BLaER1 treated with 17β-estradiol and CSF1 and Interleukin-3, amounts not matched to agents 10 nM and 100 nM (cell line): ENCODE measurements at regions not wholly inside any gene's neighbourhood (a gene's known extent, or its start where the extent isn't known, plus 50 kb on each side); places are given as distances from the start of the nearest gene placed in this dataset.
"Not testable (repeated sequence)": the region's sequence is repeated elsewhere in the genome, so short reads cannot be mapped to it uniquely, and the experiment has no call there.

ENCODE experiments used
- H3K27ac ChIP-seq, 11 experiments: shearing (Covaris generic); formaldehyde crosslinking; 2 replicates each; pipeline ENCODE4 v1.8.1; 2022
- H3K27me3 ChIP-seq, 11 experiments: shearing (Covaris generic); formaldehyde crosslinking; 2 replicates each; pipeline ENCODE4 v1.8.1; 2022
- H3K36me3 ChIP-seq, 11 experiments: shearing (Covaris generic); formaldehyde crosslinking; 2 replicates each; pipeline ENCODE4 v1.8.1; 2022
- H3K4me1 ChIP-seq, 10 experiments: shearing (Covaris generic); formaldehyde crosslinking; 2 replicates each; pipeline ENCODE4 v1.8.1; 2022
- H3K4me2 ChIP-seq, 11 experiments: shearing (Covaris generic); formaldehyde crosslinking; 2 replicates each; pipeline ENCODE4 v1.8.1; 2022
- H3K4me3 ChIP-seq, 10 experiments: shearing (Covaris generic); formaldehyde crosslinking; 2 replicates each; pipeline ENCODE4 v1.8.1; 2022
- H3K9ac ChIP-seq, 11 experiments: shearing (Covaris generic); formaldehyde crosslinking; 2 replicates each; pipeline ENCODE4 v1.8.1; 2022
- H3K9me3 ChIP-seq, 11 experiments: shearing (Covaris generic); formaldehyde crosslinking; replicated peaks in 1 of 11; 2 replicates each; pipeline ENCODE4 v1.8.1; 2022
- H4K20me1 ChIP-seq, 11 experiments: shearing (Covaris generic); formaldehyde crosslinking; 2 replicates each; pipeline ENCODE4 v1.8.1; 2022

DNA sequence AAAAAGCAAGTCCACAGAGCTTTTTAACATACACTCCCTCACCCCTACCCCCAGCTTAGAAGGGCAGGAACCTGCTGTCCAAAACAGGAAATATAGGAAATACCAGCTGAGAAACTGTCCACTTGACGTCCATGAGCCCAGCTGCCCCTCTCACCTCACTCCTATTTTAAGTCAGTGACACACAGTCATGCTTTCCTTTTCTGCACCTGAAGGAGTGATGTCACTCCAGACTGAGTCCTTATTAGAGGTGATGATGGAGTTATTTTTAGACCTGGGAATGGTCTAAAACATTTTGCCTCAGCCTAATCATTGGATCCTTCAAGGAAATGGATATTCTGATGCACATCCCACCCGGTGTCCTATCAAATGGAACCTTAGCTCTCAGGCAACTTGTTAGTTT is 217.8 kb downstream of the BCL2L11 start:
- H3K4me3 ChIP-seq, H3K9ac ChIP-seq, H3K27ac ChIP-seq, H3K36me3 ChIP-seq, H3K27me3 ChIP-seq, H3K4me1 ChIP-seq, H4K20me1 ChIP-seq, H3K9me3 ChIP-seq, H3K4me2 ChIP-seq: not testable (repeated sequence)

GRCh38 chr2:111339476-111339875 is 218.8 kb downstream of the BCL2L11 start:
- H3K4me3 ChIP-seq, H3K4me1 ChIP-seq, H4K20me1 ChIP-seq, H3K9ac ChIP-seq, H3K27me3 ChIP-seq, H3K36me3 ChIP-seq, H3K27ac ChIP-seq, H3K4me2 ChIP-seq, H3K9me3 ChIP-seq: not testable (repeated sequence)

DNA sequence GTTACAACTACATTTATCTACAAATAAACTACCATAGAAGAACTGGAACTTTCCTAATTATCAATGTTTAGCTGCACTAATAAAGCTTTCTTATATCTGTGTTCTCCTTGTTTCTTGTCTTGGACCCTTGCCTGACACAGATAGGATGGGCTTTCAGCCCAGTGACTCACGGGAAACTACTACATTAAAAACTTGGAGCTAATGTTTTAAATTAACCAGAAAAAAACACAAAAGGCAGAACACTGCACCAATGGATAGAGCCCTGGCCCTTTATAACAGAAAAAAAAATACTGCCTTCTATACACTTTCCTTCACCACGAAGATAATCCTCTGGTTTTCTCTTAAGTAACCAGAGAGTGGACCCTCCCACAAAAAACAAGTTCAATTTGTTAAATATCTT is 223.9 kb downstream of the BCL2L11 start:
- H3K9me3 ChIP-seq, H3K36me3 ChIP-seq, H3K4me1 ChIP-seq, H3K27me3 ChIP-seq, H3K27ac ChIP-seq, H3K4me3 ChIP-seq, H3K9ac ChIP-seq, H3K4me2 ChIP-seq, H4K20me1 ChIP-seq: not testable (repeated sequence)

DNA sequence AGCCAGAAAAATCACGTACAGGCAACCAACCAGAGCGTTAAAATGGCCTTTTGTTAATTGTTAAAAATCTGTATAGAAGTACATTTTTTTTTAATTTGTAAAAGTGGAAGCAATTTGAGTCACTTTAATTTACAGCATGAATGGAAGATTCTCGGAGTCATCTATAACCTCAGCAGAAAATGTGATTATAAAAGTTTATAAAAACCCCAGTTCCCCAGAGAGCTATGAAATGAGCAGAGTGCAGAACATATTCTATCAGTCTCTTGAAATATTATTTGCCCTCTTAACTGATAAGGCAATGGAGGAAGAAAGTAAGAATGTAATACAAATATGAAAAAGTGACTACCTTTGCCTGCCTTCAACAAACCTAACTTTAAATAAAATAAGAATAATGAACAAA is 224.7 kb downstream of the BCL2L11 start:
- not testable (repeated sequence) for H3K27me3 ChIP-seq, H3K4me1 ChIP-seq, H3K4me2 ChIP-seq, H3K27ac ChIP-seq, H3K4me3 ChIP-seq, H3K9me3 ChIP-seq, H4K20me1 ChIP-seq, H3K36me3 ChIP-seq, H3K9ac ChIP-seq

DNA sequence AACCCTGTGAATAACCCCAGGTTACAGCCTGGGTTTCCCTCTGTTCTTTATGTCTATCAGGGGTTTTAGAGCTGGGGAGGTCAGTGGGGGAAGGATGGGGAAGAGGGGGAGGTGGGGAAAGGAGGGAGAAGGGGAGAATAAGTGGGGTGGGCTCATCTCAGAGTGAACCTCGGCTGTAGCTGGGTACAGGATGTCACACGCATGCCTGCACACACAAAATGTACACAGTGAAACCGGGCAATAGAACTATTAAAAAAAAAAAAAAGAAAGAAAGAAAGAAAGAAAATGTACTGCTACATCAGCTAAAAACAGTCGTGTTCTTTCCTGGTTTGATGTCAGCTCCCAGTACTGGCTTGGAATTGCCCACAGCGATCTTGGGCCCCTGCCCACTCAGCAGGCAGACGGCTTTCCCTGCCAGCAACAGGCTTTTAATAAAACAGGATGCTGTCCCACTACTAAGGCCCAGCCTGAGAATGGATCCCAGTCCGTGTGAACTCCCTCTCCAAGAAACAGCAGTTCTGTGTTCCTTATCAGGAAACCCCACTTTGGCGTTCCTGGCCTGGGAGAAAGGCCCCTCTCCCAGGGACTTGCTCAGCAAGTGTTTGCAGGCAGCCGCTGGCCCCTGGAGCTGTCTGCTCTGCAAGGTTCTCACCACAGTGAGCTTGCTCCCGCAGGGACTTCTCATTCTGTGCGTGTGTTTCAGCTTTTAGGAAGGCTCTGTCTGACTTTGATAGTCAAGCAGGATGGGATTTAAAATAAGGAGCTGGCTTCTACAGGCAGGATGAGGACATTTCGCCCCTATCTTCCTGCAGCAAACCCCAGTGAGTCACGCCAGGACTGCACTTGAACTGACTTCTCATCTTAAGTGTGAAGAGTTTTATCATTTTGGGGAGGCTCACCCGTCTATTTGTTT is 225.6 kb downstream of the BCL2L11 start:
- H3K9ac ChIP-seq, H3K4me3 ChIP-seq, H4K20me1 ChIP-seq, H3K27ac ChIP-seq, H3K36me3 ChIP-seq, H3K4me1 ChIP-seq, H3K27me3 ChIP-seq, H3K9me3 ChIP-seq: not testable (repeated sequence)
- peak overlapping the region in 3 of 11 experiments; percentile 21 to 43 (median 29); a peak in 2 of 22 replicates for H3K4me2 ChIP-seq

GRCh38 chr2:111347695-111348094 is 227.0 kb downstream of the BCL2L11 start:
- not testable (repeated sequence) for H3K9ac ChIP-seq, H3K27me3 ChIP-seq, H4K20me1 ChIP-seq, H3K4me1 ChIP-seq, H3K4me3 ChIP-seq, H3K27ac ChIP-seq, H3K4me2 ChIP-seq, H3K36me3 ChIP-seq, H3K9me3 ChIP-seq

- H3K9ac ChIP-seq, H3K27me3 ChIP-seq, H4K20me1 ChIP-seq, H3K4me1 ChIP-seq, H3K4me2 ChIP-seq, H3K36me3 ChIP-seq, H3K4me3 ChIP-seq, H3K27ac ChIP-seq, H3K9me3 ChIP-seq: not testable (repeated sequence)
Measured at GRCh38 chr2:111348316-111348715, 227.6 kb downstream of the BCL2L11 start.

DNA sequence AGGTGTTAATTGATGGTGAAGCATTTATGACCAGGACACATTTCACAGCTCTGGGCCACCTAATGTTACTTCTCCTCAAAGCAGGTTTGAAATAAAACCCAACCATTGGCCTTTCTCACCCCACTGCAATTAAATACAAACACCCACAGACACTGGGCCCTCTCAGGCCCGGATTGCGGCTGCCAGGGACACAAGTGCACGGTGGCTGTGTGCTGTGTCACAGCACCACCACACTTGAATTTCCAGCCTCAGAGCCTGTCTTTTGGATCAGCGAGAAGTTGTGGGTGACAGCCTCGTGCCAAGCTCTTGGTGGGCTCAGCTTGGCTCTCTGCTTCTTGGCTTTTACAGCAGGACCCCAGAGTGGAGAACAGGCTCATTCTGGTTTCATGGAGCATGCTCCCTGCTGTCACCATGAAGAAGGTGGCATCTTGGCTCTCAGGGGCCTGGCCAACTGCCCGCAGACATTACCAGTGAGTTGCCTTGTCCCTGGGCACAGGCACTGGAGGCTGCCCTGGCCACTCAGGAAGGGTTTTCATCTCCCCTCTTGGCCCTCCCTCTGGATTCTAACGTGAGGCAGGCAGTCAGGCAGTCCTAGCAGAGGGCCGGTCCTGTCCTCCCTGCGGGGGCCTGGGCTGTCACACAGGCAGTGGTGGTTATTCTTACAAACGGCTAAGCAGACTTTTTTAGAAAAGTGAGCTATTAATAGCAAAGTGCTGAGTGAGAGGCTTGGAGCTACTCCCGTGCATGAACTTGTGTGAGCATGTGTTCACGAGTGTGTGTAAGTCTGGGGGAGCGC is 234.5 kb downstream of the BCL2L11 start:
- H3K27ac ChIP-seq, H3K4me1 ChIP-seq, H3K4me3 ChIP-seq, H4K20me1 ChIP-seq, H3K36me3 ChIP-seq, H3K27me3 ChIP-seq, H3K9ac ChIP-seq: not testable (repeated sequence)
- H3K4me2 ChIP-seq: peak overlapping the region in 6 of 11 experiments; percentile 36 to 53 (median 48); a peak in 11 of 22 replicates
- H3K9me3 ChIP-seq: peaks cover 8 to 16% (median 13%) of the 10 kb centered on the region in 11 experiments

DNA sequence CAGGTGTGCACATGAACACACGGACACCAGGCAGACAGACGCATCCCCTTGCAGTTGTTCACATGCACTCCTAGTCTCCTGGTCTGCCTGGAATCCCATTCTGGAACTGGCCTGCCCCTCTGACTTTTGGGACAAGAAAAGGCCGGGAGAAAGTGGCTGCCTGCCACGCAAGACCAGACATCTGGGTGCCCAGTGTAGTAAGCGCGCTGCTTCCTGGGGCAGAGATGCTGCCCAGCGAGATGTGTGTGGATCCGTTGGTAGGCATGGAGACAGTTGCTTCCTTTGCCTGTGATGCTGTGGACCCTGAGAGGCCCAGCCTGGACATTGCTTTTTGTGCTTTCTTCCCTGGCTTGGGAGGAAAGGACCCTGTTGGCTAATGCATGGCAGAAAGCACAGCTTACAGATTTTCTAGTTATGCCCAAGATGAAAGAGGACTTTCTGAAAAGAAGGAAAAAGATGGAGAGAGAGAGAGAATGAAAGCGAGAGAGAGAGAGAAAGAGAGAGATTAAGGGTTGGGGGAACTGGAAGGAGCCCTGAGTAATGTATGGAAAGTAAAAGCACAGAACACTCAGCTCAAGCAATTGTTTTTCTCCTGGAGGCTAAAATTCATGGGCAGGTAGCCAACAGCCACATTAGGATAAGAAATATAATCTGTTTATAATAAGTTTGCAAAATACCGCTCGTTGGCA is 235.3 kb downstream of the BCL2L11 start:
- H3K36me3 ChIP-seq, H3K27me3 ChIP-seq, H3K4me3 ChIP-seq, H3K4me1 ChIP-seq, H3K9ac ChIP-seq, H3K27ac ChIP-seq, H4K20me1 ChIP-seq: not testable (repeated sequence)
- Histone ChIP-seq H3K4me2 (peak overlapping the region in 4 of 11 experiments; percentile 36 to 53 (median 44); a peak in 6 of 22 replicates), H3K9me3 (peaks cover 8 to 23% (median 19%) of the 10 kb centered on the region in 11 experiments)

- H3K4me2 ChIP-seq: not testable (repeated sequence)
Measured at GRCh38 chr2:111356512-111357031, 235.9 kb downstream of the BCL2L11 start.

DNA sequence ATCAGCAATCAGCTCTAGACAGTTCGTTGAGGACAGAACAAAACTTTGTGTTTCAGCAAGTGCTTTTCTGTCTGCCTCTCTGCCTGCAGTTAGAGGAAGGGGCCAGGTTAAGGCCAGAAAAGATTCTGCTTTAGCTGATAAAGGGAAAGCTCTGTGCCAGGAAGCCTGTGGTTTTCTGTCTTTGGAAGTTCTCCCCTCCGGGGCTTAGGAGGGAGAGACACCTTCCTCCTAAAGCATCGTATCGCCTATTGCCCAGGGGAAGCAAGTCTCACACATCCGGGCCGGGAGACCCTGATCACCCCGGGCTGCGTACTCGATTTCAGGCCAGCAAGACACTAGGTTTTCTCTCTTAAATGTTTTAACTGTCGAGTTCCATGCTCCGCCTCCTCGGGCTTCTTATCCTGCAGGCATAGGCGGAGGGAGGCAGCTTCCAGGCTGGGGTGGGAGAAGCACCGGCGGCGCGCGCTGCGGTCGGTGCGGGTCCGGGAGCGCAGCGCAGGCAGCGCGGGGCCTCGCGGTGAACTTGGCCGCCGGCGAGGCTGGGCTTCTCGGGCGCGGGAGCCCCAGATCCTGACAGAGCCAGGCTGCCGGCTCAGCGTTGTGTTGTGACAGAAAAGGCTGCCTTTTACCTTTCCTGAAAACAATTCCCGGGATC is 245.4 kb downstream of the BCL2L11 start:
- not testable (repeated sequence) for H3K4me3 ChIP-seq, H3K36me3 ChIP-seq, H4K20me1 ChIP-seq, H3K27me3 ChIP-seq, H3K27ac ChIP-seq, H3K9me3 ChIP-seq, H3K9ac ChIP-seq
- H3K4me2 ChIP-seq: peak overlapping the region; percentile 30 to 59 (median 45); a peak in 16 of 22 replicates
- H3K4me1 ChIP-seq: peaks cover 0 to 20% (median 15%) of the 10 kb centered on the region in 10 experiments; a peak in 14 of 20 replicates

More at GRCh38 chr2:111356512-111357031, 235.9 kb downstream of the BCL2L11 start:
- not testable (repeated sequence) for H4K20me1 ChIP-seq, H3K36me3 ChIP-seq, H3K4me3 ChIP-seq, H3K9ac ChIP-seq, H3K4me1 ChIP-seq, H3K27ac ChIP-seq, H3K27me3 ChIP-seq
- peaks cover 8 to 23% (median 19%) of the 10 kb centered on the region in 11 experiments for H3K9me3 ChIP-seq

GRCh38 chr2:111366641-111367029 is 245.9 kb downstream of the BCL2L11 start:
- Histone ChIP-seq H3K4me2 (peak overlapping the region in 4 of 11 experiments; percentile 45 to 59 (median 54); a peak in 7 of 22 replicates), H3K4me1 (peaks cover 0 to 20% (median 15%) of the 10 kb centered on the region in 10 experiments; a peak in 14 of 20 replicates)
- H3K36me3 ChIP-seq, H3K4me3 ChIP-seq, H3K27me3 ChIP-seq, H3K9ac ChIP-seq, H4K20me1 ChIP-seq, H3K27ac ChIP-seq, H3K9me3 ChIP-seq: not testable (repeated sequence)

DNA sequence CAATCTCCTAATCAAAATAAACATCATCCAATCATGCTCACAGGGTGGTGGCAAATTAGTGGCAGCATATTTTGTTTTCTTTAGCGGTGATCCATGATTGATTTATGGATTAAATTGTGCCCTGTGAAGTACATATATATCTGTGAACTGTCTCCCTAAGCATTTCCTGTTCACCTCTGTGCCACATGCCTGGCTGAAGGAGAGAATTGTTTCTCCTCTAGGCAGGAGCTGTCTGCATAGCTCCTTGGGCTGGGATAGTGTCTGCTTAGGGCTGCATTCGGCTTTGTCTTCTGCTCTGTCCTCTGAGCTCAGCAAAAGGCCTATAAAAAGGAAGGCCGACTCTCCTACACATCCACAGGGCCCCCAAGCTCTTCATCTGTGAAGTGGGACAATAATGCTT is 246.4 kb downstream of the BCL2L11 start:
- peaks cover 0 to 20% (median 15%) of the 10 kb centered on the region in 10 experiments; a peak in 14 of 20 replicates for H3K4me1 ChIP-seq
- H3K36me3 ChIP-seq, H3K27ac ChIP-seq, H3K4me2 ChIP-seq, H4K20me1 ChIP-seq, H3K4me3 ChIP-seq, H3K9me3 ChIP-seq, H3K27me3 ChIP-seq, H3K9ac ChIP-seq: not testable (repeated sequence)
